Psoas muscle (tissue), 7 donors: ENCODE measurements at regions not wholly inside any gene's neighbourhood (a gene's known extent, or its start where the extent isn't known, plus 50 kb on each side); places are given as distances from the start of the nearest gene placed in this dataset.

Experiments
- ATAC-seq, 4 donors: fragments of 200-7000 bp; cut with Tn5 transposase; one replicate each; pipeline ENCODE4 v1.9.1; 2020; ENCODE audit warnings: moderate library complexity in 3 of 4, mild to moderate bottlenecking in 2 of 4
- DNase-seq, 2 donors: peaks; one replicate each; pipeline ENCODE4 v3.0.0-alpha.2; 2020
- H3K27ac ChIP-seq: fragments of 200-600 bp; one replicate; pipeline ENCODE4 v1.8.0; 2022
- H3K27me3 ChIP-seq, 3 donors: fragments of 200-600 bp in 1 of 3; one replicate each; pipeline versions ENCODE4 v1.6.1 to v1.8.0; 2013 to 2022; ENCODE audit warnings: low read length in 2 of 3, mild to moderate bottlenecking in 2 of 3, moderate library complexity in 1 of 3; ENCODE audit not compliant: insufficient read depth in 3 of 3
- H3K36me3 ChIP-seq, 2 donors: fragments of 200-600 bp in 1 of 2; one replicate each; pipeline versions ENCODE4 v1.6.1 to v1.8.0; 2013 to 2022; ENCODE audit warnings: low read depth in 1 of 2, mild to moderate bottlenecking in 1 of 2, moderate library complexity in 1 of 2; ENCODE audit not compliant: insufficient read depth in 1 of 2
- H3K4me1 ChIP-seq: fragments of 200-600 bp; one replicate; pipeline ENCODE4 v1.8.0; 2022
- H3K4me3 ChIP-seq: fragments of 200-600 bp; one replicate; pipeline ENCODE4 v1.8.0; 2022; ENCODE audit warnings: mild to moderate bottlenecking
- H3K9me3 ChIP-seq: fragments of 200-600 bp; one replicate; pipeline ENCODE4 v1.8.0; 2022
- CTCF ChIP-seq: fragments of 200-600 bp; IDR thresholded peaks from one replicate; pipeline ENCODE4 v1.8.0; 2022; ENCODE audit warnings: antibody characterized with exemption
- WGBS, 3 donors: extraction: QIAGEN DNeasy Blood & Tissue Kit; methylation state at CpG; one replicate each; pipeline versions ENCODE4 v1.1.6 to v1.1.7; 2013; 5-methylcytosine and 5-hydroxymethylcytosine counted together
- intact Hi-C, 2 donors: fragments of 100-400 bp; cut with DNase I; formaldehyde crosslinking; loops; one replicate each; pipeline versions ENCODE4 v1.11.0 to v1.14.2; 2022
- donor health status: healthy with polysubstance abuse.
- donor health status: DM: no; HTN: no; CAD: no; lungs with moderate emphysema.
- donor health status: Bipolar disorder and iron deficiency.
- donor health status: healthy.
- donor health status: DM: yes; HTN: yes; CAD: no.
- donor health status: DM: no; HTN: no; CAD: no.
- donor health status: DM: yes; HTN: yes; CAD: no.

- WGBS, 3 donors: 82 to 89% (median 87%) methylated on average over 4 of the region's 4 CpGs
- Histone ChIP-seq H3K27me3 (no peaks in the 10 kb centered on the region), H3K27ac (no peak overlapping the region), H3K36me3 (no peaks in the 10 kb centered on the region), H3K4me3 (no peak overlapping the region), H3K9me3 (no peaks in the 10 kb centered on the region), H3K4me1 (no peaks in the 10 kb centered on the region)
- DNase-seq (no peak), ATAC-seq (no peak)
- intact Hi-C loops: loop anchor here in 1 of 2 donors (10.0 kb wide), 1 partner anchor 65 kb away; no protein-coding TSS in a partner anchor
- TF ChIP-seq CTCF: no peak
Observed at GRCh38 chr16:66049865-66050264, 316.6 kb upstream of the CDH5 start.

- H3K36me3 ChIP-seq: no peaks in the 10 kb centered on the region
- WGBS, 3 donors: 85 to 94% (median 88%) methylated on average over 1 of the region's 1 CpG
- no peak for TF ChIP-seq CTCF
- DNase-seq: peak in 1 of 2 donors; percentile 17
- no peaks in the 10 kb centered on the region for H3K27me3 ChIP-seq
- H3K4me1 ChIP-seq: no peaks in the 10 kb centered on the region
- no peaks in the 10 kb centered on the region for H3K9me3 ChIP-seq
- ATAC-seq: peak in 1 of 4 donors; percentile 60
- no peak overlapping the region for H3K4me3 ChIP-seq
- no peak overlapping the region for H3K27ac ChIP-seq
- intact Hi-C loops: no loop called here
Observed at GRCh38 chr16:66045626-66046025, 320.9 kb upstream of the CDH5 start.

GRCh38 chr16:66044556-66044955 is 321.9 kb upstream of the CDH5 start:
- intact Hi-C loops: no loop called here
- ATAC-seq: no peak
- no peak for TF ChIP-seq CTCF
- Histone ChIP-seq H3K4me3 (no peak overlapping the region), H3K36me3 (no peaks in the 10 kb centered on the region), H3K9me3 (no peaks in the 10 kb centered on the region), H3K27me3 (no peaks in the 10 kb centered on the region), H3K27ac (no peak overlapping the region), H3K4me1 (no peaks in the 10 kb centered on the region)
- WGBS, 3 donors: 56 to 68% (median 57%) methylated on average over 2 of the region's 2 CpGs
- DNase-seq: no peak

- ATAC-seq: no peak
- H3K9me3 ChIP-seq: no peaks in the 10 kb centered on the region
- no peak overlapping the region for H3K4me3 ChIP-seq
- no peaks in the 10 kb centered on the region for H3K27me3 ChIP-seq
- TF ChIP-seq CTCF: no peak
- no peaks in the 10 kb centered on the region for H3K36me3 ChIP-seq
- WGBS, 3 donors: 67 to 81% (median 78%) methylated on average over 3 of the region's 3 CpGs
- no peak overlapping the region for H3K27ac ChIP-seq
- no peak for DNase-seq
- H3K4me1 ChIP-seq: no peaks in the 10 kb centered on the region
- intact Hi-C loops: no loop called here
Observed at GRCh38 chr16:66044089-66044488, 322.4 kb upstream of the CDH5 start.

GRCh38 chr16:66043326-66043725 is 323.2 kb upstream of the CDH5 start:
- H3K27ac ChIP-seq: no peak overlapping the region
- ATAC-seq: no peak
- no peaks in the 10 kb centered on the region for H3K27me3 ChIP-seq
- intact Hi-C loops: no loop called here
- no peak for TF ChIP-seq CTCF
- H3K4me3 ChIP-seq: no peak overlapping the region
- H3K4me1 ChIP-seq: no peaks in the 10 kb centered on the region
- no peaks in the 10 kb centered on the region for H3K36me3 ChIP-seq
- DNase-seq: no peak
- H3K9me3 ChIP-seq: no peaks in the 10 kb centered on the region
